ENCODE measurements at regions not wholly inside any gene's neighbourhood (a gene's known extent, or its start where the extent isn't known, plus 50 kb on each side); places are given as distances from the start of the nearest gene placed in this dataset.

GRCh38 chr11:109958131-109958820 is 134.9 kb upstream of the ZC3H12C start:
- TF ChIP-seq POLR2A (IDR thresholded peaks at IDR 0.05; ENCODE audit: low read depth, low read length): no peak
- no peak for TF ChIP-seq POLR2AphosphoS5 (IDR thresholded peaks at IDR 0.05; ENCODE audit: low read depth, low read length)
- no peak for TF ChIP-seq TAF1 (IDR thresholded peaks at IDR 0.05; ENCODE audit: low read depth, low read length)
- TF ChIP-seq SPI1 (IDR thresholded peaks at IDR 0.05; ENCODE audit: low read depth, low read length): no peak
- no peak for TF ChIP-seq POU2F2 (IDR thresholded peaks at IDR 0.05; ENCODE audit: low read depth, low read length)
- no peak for TF ChIP-seq PAX5 (IDR thresholded peaks at IDR 0.05; ENCODE audit: insufficient read depth, low read length, severe bottlenecking)
